Brain microvascular endothelial cell (primary cell): ENCODE measurements at regions not wholly inside any gene's neighbourhood (a gene's known extent, or its start where the extent isn't known, plus 50 kb on each side); places are given as distances from the start of the nearest gene placed in this dataset.
"Not testable (repeated sequence)": the region's sequence is repeated elsewhere in the genome, so short reads cannot be mapped to it uniquely, and the experiment has no call there.

ENCODE experiments used
- DNase-seq: peaks from one replicate; pipeline ENCODE4 v3.0.0-alpha.2; 2020
- H3K27ac ChIP-seq: fragments of 250-450 bp; sonication (Bioruptor Pico); 2 replicates; pipeline ENCODE4 v1.5.1; 2020; ENCODE audit warnings: mild to moderate bottlenecking, moderate library complexity
- H3K27me3 ChIP-seq: fragments of 250-450 bp; sonication (Bioruptor Pico); replicated peaks from 2 replicates; pipeline ENCODE4 v1.5.1; 2020; ENCODE audit warnings: mild to moderate bottlenecking
- H3K36me3 ChIP-seq: fragments of 250-450 bp; sonication (Bioruptor Pico); replicated peaks from 2 replicates; pipeline ENCODE4 v1.5.1; 2020; ENCODE audit warnings: mild to moderate bottlenecking
- H3K4me3 ChIP-seq: 2 replicates; pipeline ENCODE4 v1.5.1; 2011; ENCODE audit warnings: low read depth, mild to moderate bottlenecking, control low read depth, low read length, moderate library complexity
- CTCF ChIP-seq: IDR thresholded peaks from 2 replicates; pipeline ENCODE4 v1.5.1; 2011; ENCODE audit warnings: low read depth, mild to moderate bottlenecking, moderate library complexity, low read length, control low read depth, inconsistent platforms; ENCODE audit errors: missing control alignments
- in situ Hi-C: cut with HindIII; loops from 2 replicates; pipeline ENCODE4 v1.10.0; 2017; ENCODE audit warnings: low sequenced_read_pairs, low pct_ligation_motif_present

GRCh38 chr9:30078195-30078594, 2306.2 kb upstream of the ACO1 start:
- Histone ChIP-seq H3K4me3 (no peak overlapping the region), H3K27me3 (no peaks in the 10 kb centered on the region), H3K36me3 (no peaks in the 10 kb centered on the region), H3K27ac (no peak overlapping the region)
- in situ Hi-C loops = no loop called here
- no peak for TF ChIP-seq CTCF
- DNase-seq = no peak

DNA sequence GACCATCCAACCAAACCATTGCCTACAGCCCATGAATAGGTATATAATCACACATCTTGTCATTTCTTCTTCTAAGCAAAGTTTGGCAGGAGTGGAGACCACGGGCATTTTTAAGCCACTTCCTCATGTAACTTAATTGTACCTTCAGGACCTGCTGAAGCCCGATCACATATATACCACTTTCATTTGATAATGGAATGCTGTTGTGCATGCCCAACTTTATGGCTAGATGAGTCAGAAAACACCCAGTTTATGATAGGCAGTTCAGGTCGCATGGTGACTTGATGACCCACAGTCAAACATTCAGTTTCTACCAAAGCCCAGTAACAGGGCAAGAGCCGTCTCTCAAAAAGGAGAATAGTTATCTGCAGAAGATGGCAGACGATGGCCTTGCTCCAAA, 2295.0 kb upstream of the ACO1 start:
- no peak overlapping the region for H3K27ac ChIP-seq
- H3K36me3 ChIP-seq = no peaks in the 10 kb centered on the region
- TF ChIP-seq CTCF = no peak
- in situ Hi-C loops = no loop called here
- DNase-seq = no peak
- no peaks in the 10 kb centered on the region for H3K27me3 ChIP-seq
- no peak overlapping the region for H3K4me3 ChIP-seq

GRCh38 chr9:30103647-30104394, 2280.6 kb upstream of the ACO1 start:
- Histone ChIP-seq H3K27me3 (no peaks in the 10 kb centered on the region), H3K36me3 (no peaks in the 10 kb centered on the region), H3K27ac (no peak overlapping the region), H3K4me3 (no peak overlapping the region)
- no peak for TF ChIP-seq CTCF
- no peak for DNase-seq
- in situ Hi-C loops = no loop called here

DNA sequence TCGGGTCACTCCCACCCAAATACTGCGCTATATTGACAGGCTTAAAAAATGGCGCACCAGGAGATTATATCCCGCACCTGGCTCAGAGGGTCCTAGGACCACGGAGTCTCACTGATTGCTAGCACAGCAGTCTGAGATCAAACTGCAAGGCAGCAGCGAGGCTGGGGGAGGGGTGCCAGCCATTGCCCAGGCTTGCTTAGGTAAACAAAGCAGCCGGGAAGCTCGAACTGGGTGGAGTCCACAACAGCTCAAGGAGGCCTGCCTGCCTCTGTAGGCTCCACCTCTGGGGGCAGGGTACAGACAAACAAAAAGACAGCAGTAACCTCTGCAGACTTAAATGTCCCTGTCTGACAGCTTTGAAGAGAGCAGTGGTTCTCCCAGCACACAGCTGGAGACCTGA, 2277.3 kb upstream of the ACO1 start:
- H3K36me3 ChIP-seq, in situ Hi-C loops, DNase-seq, H3K27ac ChIP-seq, H3K4me3 ChIP-seq, H3K27me3 ChIP-seq: not testable (repeated sequence)

- no peaks in the 10 kb centered on the region for H3K27me3 ChIP-seq
- no peak overlapping the region for H3K4me3 ChIP-seq
- DNase-seq = no peak
- H3K36me3 ChIP-seq = no peaks in the 10 kb centered on the region
- H3K27ac ChIP-seq = no peak overlapping the region
- no peak for TF ChIP-seq CTCF
- in situ Hi-C loops = no loop called here
These were observed 2267.7 kb upstream of the ACO1 start for GRCh38 chr9:30116673-30117217.

- no peak for TF ChIP-seq CTCF
- no peak for DNase-seq
- in situ Hi-C loops = no loop called here
- Histone ChIP-seq H3K27me3 (no peaks in the 10 kb centered on the region), H3K4me3 (no peak overlapping the region), H3K36me3 (no peaks in the 10 kb centered on the region), H3K27ac (no peak overlapping the region)
These were observed 2263.8 kb upstream of the ACO1 start for GRCh38 chr9:30120666-30121065.
